Testis (tissue), 2 donors: ENCODE measurements at regions not wholly inside any gene's neighbourhood (a gene's known extent, or its start where the extent isn't known, plus 50 kb on each side); places are given as distances from the start of the nearest gene placed in this dataset.
"Not testable (repeated sequence)": the region's sequence is repeated elsewhere in the genome, so short reads cannot be mapped to it uniquely, and the experiment has no call there.

ENCODE experiments used
- DNase-seq: peaks from one replicate; pipeline ENCODE4 v3.0.0-alpha.2; 2019
- H3K27ac ChIP-seq, 2 donors: fragments of 200-600 bp; sonication (generic); one replicate each; pipeline ENCODE4 v1.5.1; 2019
- H3K27me3 ChIP-seq: fragments of 200-600 bp; sonication (generic); one replicate; pipeline ENCODE4 v1.5.1; 2019
- H3K36me3 ChIP-seq: fragments of 200-600 bp; sonication (generic); one replicate; pipeline ENCODE4 v1.5.1; 2017; ENCODE audit warnings: low read depth; ENCODE audit errors: missing control alignments
- H3K4me1 ChIP-seq: fragments of 200-600 bp; sonication (generic); one replicate; pipeline ENCODE4 v1.5.1; 2019
- H3K4me3 ChIP-seq, 2 donors: fragments of 200-600 bp; sonication (generic); one replicate each; pipeline ENCODE4 v1.5.1; 2017 to 2019
- H3K9me3 ChIP-seq: fragments of 200-600 bp; sonication (generic); one replicate; pipeline ENCODE4 v1.5.1; 2017
- POLR2A ChIP-seq: fragments of 450-650 bp; IDR thresholded peaks from one replicate; pipeline ENCODE4 v1.6.1; 2017; ENCODE audit warnings: antibody characterized with exemption, mild to moderate bottlenecking, moderate library complexity
- WGBS, 2 donors: methylation state at CpG; one replicate each; pipeline ENCODE4 v1.1.5; 2018; 5-methylcytosine and 5-hydroxymethylcytosine counted together
- intact Hi-C: fragments of 100-400 bp; cut with DNase I; formaldehyde crosslinking; loops from one replicate; pipeline ENCODE4 v1.15.1; 2023; ENCODE audit warnings: low total_unique reads
- TF ChIP-seq, protein P1 (sequence below), 3 experiments: fragments of 450-650 bp in 2 of 3; fragments of 200-600 bp in 1 of 3; sonication (generic) in 1 of 3; IDR thresholded peaks; one replicate each; pipeline ENCODE4 v1.5.1; 2016 to 2019; ENCODE audit warnings: antibody characterized with exemption in 3 of 3, mild to moderate bottlenecking in 2 of 3, moderate library complexity in 1 of 3

DNA sequence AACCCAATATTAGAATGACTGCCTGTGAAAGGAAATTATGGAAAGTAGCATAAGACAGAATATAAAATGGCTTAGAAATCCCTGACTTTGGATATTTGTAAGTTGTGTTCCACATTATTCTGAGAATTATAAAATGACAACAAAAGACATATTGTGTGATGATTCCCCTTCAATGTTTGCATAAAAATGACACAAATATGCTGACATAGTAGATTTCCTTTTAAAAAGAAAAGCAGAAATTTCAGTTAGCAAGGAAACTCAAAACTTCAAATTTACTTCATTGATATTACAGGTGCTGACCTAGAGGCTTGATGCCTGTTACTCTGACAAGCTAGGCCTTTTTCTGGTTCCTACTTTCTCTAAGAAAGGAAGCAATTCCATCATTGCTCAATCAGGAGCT is 816.9 kb upstream of the HS3ST5 start:
- TF ChIP-seq, protein P1, sequence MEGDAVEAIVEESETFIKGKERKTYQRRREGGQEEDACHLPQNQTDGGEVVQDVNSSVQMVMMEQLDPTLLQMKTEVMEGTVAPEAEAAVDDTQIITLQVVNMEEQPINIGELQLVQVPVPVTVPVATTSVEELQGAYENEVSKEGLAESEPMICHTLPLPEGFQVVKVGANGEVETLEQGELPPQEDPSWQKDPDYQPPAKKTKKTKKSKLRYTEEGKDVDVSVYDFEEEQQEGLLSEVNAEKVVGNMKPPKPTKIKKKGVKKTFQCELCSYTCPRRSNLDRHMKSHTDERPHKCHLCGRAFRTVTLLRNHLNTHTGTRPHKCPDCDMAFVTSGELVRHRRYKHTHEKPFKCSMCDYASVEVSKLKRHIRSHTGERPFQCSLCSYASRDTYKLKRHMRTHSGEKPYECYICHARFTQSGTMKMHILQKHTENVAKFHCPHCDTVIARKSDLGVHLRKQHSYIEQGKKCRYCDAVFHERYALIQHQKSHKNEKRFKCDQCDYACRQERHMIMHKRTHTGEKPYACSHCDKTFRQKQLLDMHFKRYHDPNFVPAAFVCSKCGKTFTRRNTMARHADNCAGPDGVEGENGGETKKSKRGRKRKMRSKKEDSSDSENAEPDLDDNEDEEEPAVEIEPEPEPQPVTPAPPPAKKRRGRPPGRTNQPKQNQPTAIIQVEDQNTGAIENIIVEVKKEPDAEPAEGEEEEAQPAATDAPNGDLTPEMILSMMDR (IDR thresholded peaks at IDR 0.05) = no peak
- TF ChIP-seq POLR2A = no peak
- Histone ChIP-seq H3K27ac (no peak overlapping the region), H3K4me1 (no peaks in the 10 kb centered on the region), H3K27me3 (no peaks in the 10 kb centered on the region), H3K36me3 (no peaks in the 10 kb centered on the region), H3K9me3 (no peaks in the 10 kb centered on the region), H3K4me3 (no peak overlapping the region)
- intact Hi-C loops = no loop called here
- no peak for DNase-seq

- no peak for DNase-seq
- Histone ChIP-seq H3K4me3 (no peak overlapping the region), H3K27me3 (no peaks in the 10 kb centered on the region), H3K9me3 (no peaks in the 10 kb centered on the region), H3K36me3 (no peaks in the 10 kb centered on the region), H3K27ac (no peak overlapping the region), H3K4me1 (no peaks in the 10 kb centered on the region)
- intact Hi-C loops = no loop called here
- 55 to 70% methylated on average over 2 of the region's 2 CpGs for WGBS, 2 donors
- TF ChIP-seq POLR2A = no peak
- TF ChIP-seq, protein P1 (IDR thresholded peaks at IDR 0.05) = no peak
Measured at GRCh38 chr6:115137910-115138309, 795.1 kb upstream of the HS3ST5 start.

DNA sequence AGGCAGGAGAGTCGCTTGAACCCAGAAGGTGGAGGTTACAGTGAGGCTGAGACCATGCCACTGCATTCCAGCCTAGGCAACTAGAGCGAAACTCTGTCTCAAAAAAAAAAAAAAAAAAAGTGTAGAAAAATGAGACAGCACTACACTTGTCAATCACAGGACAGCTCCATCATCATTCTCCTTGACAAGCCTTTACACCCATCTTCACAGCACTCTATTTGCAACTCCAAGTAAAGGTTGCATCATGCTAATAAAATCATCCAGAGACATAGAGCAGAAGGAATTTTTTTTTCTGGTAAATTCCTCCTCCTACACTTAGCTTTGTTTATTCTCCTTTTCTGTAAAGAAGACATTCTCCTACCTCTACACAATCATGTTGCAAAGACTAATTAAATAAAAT is 791.0 kb upstream of the HS3ST5 start:
- intact Hi-C loops = no loop called here
- DNase-seq = no peak
- 91 to 96% methylated on average over 2 of the region's 2 CpGs for WGBS, 2 donors

DNA sequence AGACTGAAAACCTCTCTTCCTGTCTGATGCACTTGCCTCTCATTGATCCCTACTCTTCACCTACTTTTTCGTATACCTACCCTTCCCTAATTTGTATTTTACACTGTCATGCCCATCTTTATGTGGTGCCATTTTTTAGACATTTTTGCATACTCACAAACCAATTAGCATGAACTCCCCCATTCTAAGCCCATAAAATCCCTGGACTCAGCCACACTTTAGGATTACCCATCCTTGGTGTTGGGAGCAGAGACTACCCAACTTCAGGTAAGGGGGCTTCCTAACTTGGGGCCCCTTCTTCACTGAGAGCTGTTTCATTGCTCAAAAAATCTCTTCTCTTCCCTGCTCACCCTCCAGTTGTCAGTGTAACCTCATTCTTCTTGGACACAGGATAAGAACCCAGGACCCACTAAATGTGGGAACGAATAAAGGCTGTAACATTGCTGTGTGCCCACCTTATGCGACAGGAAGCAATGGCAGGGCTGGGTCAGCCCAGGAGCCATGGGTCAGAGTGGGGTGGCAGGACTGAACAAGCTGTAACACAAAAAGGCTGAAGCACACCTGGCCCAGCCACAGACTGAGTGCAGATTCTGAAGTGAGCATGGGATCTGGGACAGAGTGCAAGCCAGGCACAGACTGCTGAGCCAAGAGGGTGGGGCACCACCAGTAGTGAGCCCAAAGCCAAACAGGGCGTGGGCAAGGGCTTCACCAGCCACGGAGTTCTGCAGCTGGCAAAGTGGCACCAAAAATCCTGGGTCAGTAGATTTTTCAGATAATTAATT is 789.1 kb upstream of the HS3ST5 start:
- no peak for DNase-seq
- TF ChIP-seq, protein P1 (IDR thresholded peaks at IDR 0.05) = no peak
- TF ChIP-seq POLR2A = no peak
- Histone ChIP-seq H3K36me3 (no peaks in the 10 kb centered on the region), H3K9me3 (no peaks in the 10 kb centered on the region), H3K27me3 (no peaks in the 10 kb centered on the region), H3K27ac (no peak overlapping the region), H3K4me3 (no peak overlapping the region), H3K4me1 (no peaks in the 10 kb centered on the region)
- intact Hi-C loops = no loop called here
- 90 to 93% methylated on average over 5 of the region's 5 CpGs for WGBS, 2 donors

More for the DNA sequence above, 791.0 kb upstream of the HS3ST5 start:
- H3K4me1 ChIP-seq = no peaks in the 10 kb centered on the region
- no peak overlapping the region for H3K27ac ChIP-seq
- H3K27me3 ChIP-seq = no peaks in the 10 kb centered on the region
- H3K36me3 ChIP-seq = no peaks in the 10 kb centered on the region
- H3K9me3 ChIP-seq = no peaks in the 10 kb centered on the region
- H3K4me3 ChIP-seq = no peak overlapping the region
- TF ChIP-seq POLR2A = no peak
- TF ChIP-seq, protein P1 (IDR thresholded peaks at IDR 0.05) = no peak

DNA sequence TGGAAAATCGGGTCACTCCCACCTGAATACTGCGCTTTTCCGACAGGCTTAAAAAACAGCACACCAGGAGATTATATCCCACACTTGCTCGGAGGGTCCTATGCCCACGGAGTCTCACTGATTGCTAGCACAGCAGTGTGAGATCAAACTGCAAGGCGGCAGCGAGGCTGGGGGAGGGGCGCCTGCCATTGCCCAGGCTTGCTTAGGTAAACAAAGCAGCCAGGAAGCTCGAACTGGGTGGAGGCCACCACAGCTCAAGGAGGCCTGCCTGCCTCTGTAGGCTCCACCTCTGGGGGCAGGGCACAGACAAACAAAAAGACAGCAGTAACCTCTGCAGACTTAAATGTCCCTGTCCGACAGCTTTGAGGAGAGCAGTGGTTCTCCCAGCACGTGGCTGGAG is 778.7 kb upstream of the HS3ST5 start:
- H3K4me1 ChIP-seq, H3K9me3 ChIP-seq, intact Hi-C loops, H3K27me3 ChIP-seq, DNase-seq, H3K4me3 ChIP-seq, H3K27ac ChIP-seq, H3K36me3 ChIP-seq: not testable (repeated sequence)
- 81 to 82% methylated on average over 9 to 11 of the region's 11 CpGs for WGBS, 2 donors
